HCT116 (cell line): ENCODE measurements at regions not wholly inside any gene's neighbourhood (a gene's known extent, or its start where the extent isn't known, plus 50 kb on each side); places are given as distances from the start of the nearest gene placed in this dataset.

ENCODE experiments used
- ATAC-seq: fragments of 200-7000 bp; cut with Tn5 transposase; 2 replicates; pipeline ENCODE4 v1.9.1; 2020; ENCODE audit warnings: mild to moderate bottlenecking, moderate library complexity
- BruUV-seq: library from RNA; stranded (reverse); fragments of 400-500 nt; replicated peaks from 2 replicates; lab custom pipeline; 2021; lab: Mats Ljungman, UMichigan
- CTCF ChIA-PET: fragments of 300-600 bp; sonication (Branson Sonifier 250); formaldehyde crosslinking; loops from one replicate; lab custom pipeline; 2021; ENCODE audit warnings: antibody characterized with exemption; lab: Charles Lee
- POLR2A ChIA-PET: fragments of 300-600, 350-600 bp; sonication (Branson Sonifier 250); formaldehyde crosslinking; loops from one replicate; lab custom pipeline; 2021; ENCODE audit warnings: antibody characterized with exemption; lab: Charles Lee
- RAD21 ChIA-PET, 2 experiments: fragments of 300-600 bp; sonication (Branson Sonifier 250); formaldehyde crosslinking; loops; one replicate each; lab custom pipeline; 2023; ENCODE audit warnings: low total read pairs in 2 of 2; ENCODE audit not compliant: uncharacterized antibody in 2 of 2, unreplicated experiment in 2 of 2, low non-redundant PET in 1 of 2; lab: Charles Lee
- DNase-seq: peaks from one replicate; pipeline ENCODE4 v3.0.0-alpha.2; 2010; ENCODE audit warnings: low read depth, low spot score
- H2AFZ ChIP-seq: fragments of 200-600 bp; shearing (Covaris generic), sonication (generic); 2 replicates; pipeline ENCODE4 v1.6.1; 2017; ENCODE audit warnings: low read depth, mixed run types, mixed read lengths, antibody characterized with exemption, low read length; ENCODE audit not compliant: poor library complexity, severe bottlenecking
- H3K27ac ChIP-seq: 2 replicates; pipeline ENCODE4 v1.5.1; 2012; ENCODE audit warnings: low read depth, low read length
- H3K27me3 ChIP-seq: fragments of 200-600 bp; sonication (generic); 2 replicates; pipeline ENCODE4 v1.6.1; 2016; ENCODE audit warnings: mixed run types, low read length, mixed read lengths; ENCODE audit not compliant: insufficient read depth
- H3K36me3 ChIP-seq, 2 experiments: fragments of 200-500 bp in 1 of 2; fragments of 200-600 bp in 1 of 2; sonication (Bioruptor generic) in 1 of 2; sonication (generic) in 1 of 2; 2 replicates each; pipeline versions ENCODE4 v1.5.1 to v1.6.1; 2014 to 2016; ENCODE audit warnings: low read length in 2 of 2, inconsistent platforms in 1 of 2, mixed read lengths in 1 of 2, mixed run types in 1 of 2; ENCODE audit not compliant: insufficient read depth in 2 of 2, control insufficient read depth in 1 of 2
- H3K4me1 ChIP-seq, 2 experiments: fragments of 200-600 bp in 1 of 2; sonication (generic) in 1 of 2; 2 replicates each; pipeline versions ENCODE4 v1.5.1 to v1.6.1; 2012 to 2017; ENCODE audit warnings: low read length in 2 of 2, inconsistent platforms in 1 of 2, mild to moderate bottlenecking in 1 of 2, mixed read lengths in 1 of 2, mixed run types in 1 of 2, moderate library complexity in 1 of 2; ENCODE audit not compliant: insufficient read depth in 2 of 2, control insufficient read depth in 1 of 2
- H3K4me2 ChIP-seq: fragments of 200-600 bp; sonication (generic); 2 replicates; pipeline ENCODE4 v1.6.1; 2017; ENCODE audit warnings: mixed run types, low read length, mixed read lengths
- H3K4me3 ChIP-seq, 2 experiments: fragments of 200-600 bp in 1 of 2; sonication (generic) in 1 of 2; replicated peaks in 1 of 2; 2 replicates each; pipeline ENCODE4 v1.5.1; 2011 to 2016; ENCODE audit warnings: low read length in 2 of 2, control low read depth in 1 of 2, low read depth in 1 of 2, mild to moderate bottlenecking in 1 of 2, mixed read lengths in 1 of 2, mixed run types in 1 of 2
- H3K79me2 ChIP-seq: fragments of 200-600 bp; sonication (generic); 2 replicates; pipeline ENCODE4 v1.6.1; 2017; ENCODE audit warnings: mild to moderate bottlenecking, mixed run types, low read length, moderate library complexity, mixed read lengths; ENCODE audit not compliant: insufficient read depth
- H3K9ac ChIP-seq: fragments of 200-600 bp; sonication (generic); 2 replicates; pipeline ENCODE4 v1.6.1; 2016; ENCODE audit warnings: low read length, mixed read lengths
- H3K9me2 ChIP-seq: fragments of 200-600 bp; sonication (generic), shearing (Covaris generic); 2 replicates; pipeline ENCODE4 v1.6.1; 2017; ENCODE audit warnings: mixed run types, mild to moderate bottlenecking, moderate library complexity; ENCODE audit not compliant: insufficient read depth
- H3K9me3 ChIP-seq, 2 experiments: fragments of 200-500 bp in 1 of 2; fragments of 200-600 bp in 1 of 2; sonication (Bioruptor generic) in 1 of 2; sonication (generic) in 1 of 2; 2 replicates each; pipeline ENCODE4 v1.6.1; 2014 to 2017; ENCODE audit warnings: low read length in 2 of 2, mixed read lengths in 2 of 2, inconsistent platforms in 1 of 2, low read depth in 1 of 2, mild to moderate bottlenecking in 1 of 2, mixed run types in 1 of 2, moderate library complexity in 1 of 2; ENCODE audit not compliant: control insufficient read depth in 1 of 2, insufficient read depth in 1 of 2
- H4K20me1 ChIP-seq: fragments of 200-600 bp; sonication (generic), shearing (Covaris generic); 2 replicates; pipeline ENCODE4 v1.6.1; 2017; ENCODE audit warnings: mixed run types, mild to moderate bottlenecking, moderate library complexity; ENCODE audit not compliant: insufficient read depth
- EZH2phosphoT487 ChIP-seq: fragments of 200-600 bp; IDR thresholded peaks from 2 replicates; pipeline ENCODE4 v1.6.1; 2018; ENCODE audit warnings: antibody characterized with exemption, borderline replicate concordance
- FOSL1 ChIP-seq: IDR thresholded peaks from 2 replicates; pipeline ENCODE4 v1.6.1; 2012; ENCODE audit warnings: low read depth
- RAD21 ChIP-seq: IDR thresholded peaks from 2 replicates; pipeline ENCODE4 v1.6.1; 2012; ENCODE audit warnings: low read depth, mild to moderate bottlenecking
- SIN3A ChIP-seq: IDR thresholded peaks from 2 replicates; pipeline ENCODE4 v1.6.1; 2012; ENCODE audit warnings: low read depth
- TCF7L2 ChIP-seq: IDR thresholded peaks from 2 replicates; pipeline ENCODE4 v1.7.0; 2011; ENCODE audit warnings: borderline replicate concordance, inconsistent platforms; ENCODE audit not compliant: insufficient read depth, insufficient read length; ENCODE audit errors: extremely low read depth
- ZFX ChIP-seq: fragments of 450-650 bp; IDR thresholded peaks from 2 replicates; pipeline ENCODE4 v1.6.1; 2017
- intact Hi-C: fragments of 100-400 bp; cut with micrococcal nuclease; formaldehyde crosslinking; loops from 2 replicates; pipeline ENCODE4 v1.10.0; 2022
- TF ChIP-seq, protein P1 (sequence below): IDR thresholded peaks from 2 replicates; pipeline ENCODE4 v1.6.1; 2012

GRCh38 chr11:98289617-98290263 lies 731.0 kb upstream of the CNTN5 start:
- Histone ChIP-seq H3K4me2 (no peak overlapping the region), H3K36me3 (no peaks in the 10 kb centered on the region), H3K27me3 (no peaks in the 10 kb centered on the region), H3K4me1 (no peaks in the 10 kb centered on the region), H3K9me2 (no peaks in the 10 kb centered on the region), H3K9me3 (peaks cover 0 to 12% of the 10 kb centered on the region in 2 experiments; a peak in 3 of 4 replicates), H2AFZ (no peak overlapping the region), H3K27ac (no peak overlapping the region), H3K79me2 (no peaks in the 10 kb centered on the region), H3K4me3 (no peak overlapping the region), H3K9ac (no peak overlapping the region), H4K20me1 (no peaks in the 10 kb centered on the region)
- no peak for DNase-seq
- BruUV-seq = no TSS peak
- ChIA-PET CTCF (no interaction called here), POLR2A (no interaction called here), RAD21 (no interaction called here)
- TF ChIP-seq EZH2phosphoT487 (no peak), ZFX (no peak)
- ATAC-seq = no peak
- intact Hi-C loops = no loop called here

DNA sequence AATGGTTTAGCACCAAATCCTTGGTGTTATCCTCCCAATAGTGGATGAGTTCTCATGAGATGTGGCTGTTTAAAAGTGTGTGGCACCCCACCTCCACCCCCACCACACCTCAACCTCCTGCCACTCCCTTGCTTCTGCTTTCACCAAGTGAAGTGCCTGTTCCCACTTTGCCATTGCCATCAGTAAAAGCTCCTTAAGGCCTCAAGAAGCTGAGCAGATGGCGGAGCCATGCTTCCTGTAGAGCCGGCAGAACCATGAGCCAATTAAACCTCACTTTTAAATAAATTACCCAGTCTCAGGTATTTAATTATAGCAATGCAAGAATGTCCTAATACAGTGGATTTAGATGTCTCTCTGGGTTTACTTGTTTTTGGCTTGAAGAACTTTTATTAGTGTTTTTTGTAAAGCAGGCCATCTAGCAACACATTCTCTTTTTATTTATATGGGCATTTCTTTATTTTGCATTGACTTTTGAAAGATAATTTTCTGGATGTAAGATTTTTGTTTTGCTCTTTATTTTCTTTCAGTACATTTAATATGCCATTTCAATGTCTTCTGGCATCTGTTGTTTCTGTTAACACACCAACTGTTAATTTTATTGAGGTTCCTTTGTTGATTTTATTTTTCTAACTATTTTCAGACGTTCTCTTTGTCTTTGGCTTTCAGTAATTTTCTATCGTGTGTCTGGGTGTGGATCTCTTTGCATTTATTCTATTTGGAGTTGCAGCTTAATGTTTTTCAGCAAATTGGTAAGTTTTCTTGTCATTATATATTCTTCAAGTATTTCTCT lies 724.5 kb upstream of the CNTN5 start:
- H3K4me2 ChIP-seq = no peak overlapping the region
- ATAC-seq = no peak
- H3K9me3 ChIP-seq = peaks cover 0 to 6% of the 10 kb centered on the region in 2 experiments; a peak in 1 of 4 replicates
- no peak for TF ChIP-seq TCF7L2
- TF ChIP-seq FOSL1 = no peak
- no peak for TF ChIP-seq RAD21
- TF ChIP-seq, protein P1, sequence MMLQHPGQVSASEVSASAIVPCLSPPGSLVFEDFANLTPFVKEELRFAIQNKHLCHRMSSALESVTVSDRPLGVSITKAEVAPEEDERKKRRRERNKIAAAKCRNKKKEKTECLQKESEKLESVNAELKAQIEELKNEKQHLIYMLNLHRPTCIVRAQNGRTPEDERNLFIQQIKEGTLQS = no peak
- no peak for TF ChIP-seq SIN3A
- no peak for TF ChIP-seq EZH2phosphoT487
- no TSS peak for BruUV-seq
- H3K79me2 ChIP-seq = no peaks in the 10 kb centered on the region
- no peak overlapping the region for H3K4me3 ChIP-seq
- RAD21 ChIA-PET = no interaction called here
- H3K9ac ChIP-seq = no peak overlapping the region
- H3K9me2 ChIP-seq = no peaks in the 10 kb centered on the region
- CTCF ChIA-PET = no interaction called here
- intact Hi-C loops = no loop called here
- H3K4me1 ChIP-seq = no peaks in the 10 kb centered on the region
- no peaks in the 10 kb centered on the region for H3K36me3 ChIP-seq
- H4K20me1 ChIP-seq = no peaks in the 10 kb centered on the region
- no peak overlapping the region for H2AFZ ChIP-seq
- no peaks in the 10 kb centered on the region for H3K27me3 ChIP-seq
- POLR2A ChIA-PET = no interaction called here
- no peak for DNase-seq
- H3K27ac ChIP-seq = no peak overlapping the region
